ENCODE measurements at regions not wholly inside any gene's neighbourhood (a gene's known extent, or its start where the extent isn't known, plus 50 kb on each side); places are given as distances from the start of the nearest gene placed in this dataset.

GRCh38 chr10:130899856-130900255 is 411.7 kb downstream of the TCERG1L start:
- H3K4me1 ChIP-seq (ENCODE audit: control insufficient read depth, insufficient read depth, low read length): no peaks in the 10 kb centered on the region
- H3K36me3 ChIP-seq (ENCODE audit: control insufficient read depth, insufficient read depth, low read length, severe bottlenecking): no peaks in the 10 kb centered on the region
- no peak overlapping the region for H3K4me3 ChIP-seq (ENCODE audit: low read length)
- no peaks in the 10 kb centered on the region for H3K9me3 ChIP-seq (ENCODE audit: control insufficient read depth, low read length)
- H3K27me3 ChIP-seq (replicated peaks; ENCODE audit: control insufficient read depth, insufficient read depth, low read length): peaks cover 2% of the 10 kb centered on the region
- no peak overlapping the region for H3K9ac ChIP-seq (ENCODE audit: low read length)
- no peak for DNase-seq (ENCODE audit: low read depth)

GRCh38 chr10:130900441-130901160 is 410.9 kb downstream of the TCERG1L start:
- H3K4me3 ChIP-seq (ENCODE audit: low read length): no peak overlapping the region
- no peak for DNase-seq (ENCODE audit: low read depth)
- peaks cover 2% of the 10 kb centered on the region for H3K27me3 ChIP-seq (replicated peaks; ENCODE audit: control insufficient read depth, insufficient read depth, low read length)
- no peak overlapping the region for H3K9ac ChIP-seq (ENCODE audit: low read length)
- H3K36me3 ChIP-seq (ENCODE audit: control insufficient read depth, insufficient read depth, low read length, severe bottlenecking): no peaks in the 10 kb centered on the region
- no peaks in the 10 kb centered on the region for H3K9me3 ChIP-seq (ENCODE audit: control insufficient read depth, low read length)
- no peaks in the 10 kb centered on the region for H3K4me1 ChIP-seq (ENCODE audit: control insufficient read depth, insufficient read depth, low read length)

DNA sequence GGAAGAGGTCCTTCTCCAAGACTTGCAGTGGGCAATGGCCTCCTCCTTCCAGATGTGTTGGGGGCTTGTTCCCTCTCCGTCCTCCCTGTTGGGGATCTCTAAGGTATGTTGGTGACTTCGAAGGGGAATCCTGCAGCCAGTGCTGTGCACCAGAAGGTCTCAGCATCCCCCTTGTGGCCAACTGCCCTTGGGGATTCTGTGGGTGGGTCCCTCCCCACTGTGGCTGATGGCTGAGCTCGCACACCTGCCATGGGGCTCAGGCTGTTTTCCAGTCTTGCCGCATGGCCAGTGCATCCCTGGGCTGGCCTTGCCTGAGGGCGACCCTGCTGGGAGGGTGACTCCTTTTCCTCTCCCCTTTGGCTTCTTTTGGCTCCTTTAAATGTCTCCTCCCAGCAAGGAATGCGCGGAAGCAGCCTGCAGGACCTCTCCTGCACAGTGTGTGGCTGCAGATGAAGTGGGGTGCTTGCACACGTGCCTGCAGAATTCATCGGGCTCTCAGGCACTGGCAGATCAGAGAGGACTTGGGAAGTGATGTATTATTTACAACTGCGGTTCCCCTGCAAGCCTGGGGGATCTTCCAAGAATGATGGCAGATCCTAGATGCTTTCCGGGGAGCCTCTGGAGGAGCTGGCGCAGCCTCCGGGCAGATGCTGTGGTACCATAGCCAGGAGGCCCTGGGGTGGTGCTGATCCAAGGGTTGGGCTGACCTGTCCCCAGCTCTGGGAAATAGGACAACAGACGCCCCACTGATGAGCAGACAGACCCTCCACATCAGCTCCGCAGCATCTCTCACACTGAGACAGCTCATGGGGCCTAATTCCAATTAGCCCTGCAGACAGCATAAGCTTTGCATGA is 410.0 kb downstream of the TCERG1L start:
- DNase-seq (ENCODE audit: low read depth): no peak
- peaks cover 2% of the 10 kb centered on the region for H3K27me3 ChIP-seq (replicated peaks; ENCODE audit: control insufficient read depth, insufficient read depth, low read length)
- no peaks in the 10 kb centered on the region for H3K36me3 ChIP-seq (ENCODE audit: control insufficient read depth, insufficient read depth, low read length, severe bottlenecking)
- H3K4me1 ChIP-seq (ENCODE audit: control insufficient read depth, insufficient read depth, low read length): no peaks in the 10 kb centered on the region
- H3K9ac ChIP-seq (ENCODE audit: low read length): no peak overlapping the region
- H3K9me3 ChIP-seq (ENCODE audit: control insufficient read depth, low read length): no peaks in the 10 kb centered on the region
- no peak overlapping the region for H3K4me3 ChIP-seq (ENCODE audit: low read length)

GRCh38 chr10:130902471-130902870 is 409.1 kb downstream of the TCERG1L start:
- peaks cover 2% of the 10 kb centered on the region for H3K27me3 ChIP-seq (replicated peaks; ENCODE audit: control insufficient read depth, insufficient read depth, low read length)
- no peak overlapping the region for H3K4me3 ChIP-seq (ENCODE audit: low read length)
- H3K9me3 ChIP-seq (ENCODE audit: control insufficient read depth, low read length): no peaks in the 10 kb centered on the region
- no peak for DNase-seq (ENCODE audit: low read depth)
- H3K36me3 ChIP-seq (ENCODE audit: control insufficient read depth, insufficient read depth, low read length, severe bottlenecking): no peaks in the 10 kb centered on the region
- no peaks in the 10 kb centered on the region for H3K4me1 ChIP-seq (ENCODE audit: control insufficient read depth, insufficient read depth, low read length)
- H3K9ac ChIP-seq (ENCODE audit: low read length): no peak overlapping the region

DNA sequence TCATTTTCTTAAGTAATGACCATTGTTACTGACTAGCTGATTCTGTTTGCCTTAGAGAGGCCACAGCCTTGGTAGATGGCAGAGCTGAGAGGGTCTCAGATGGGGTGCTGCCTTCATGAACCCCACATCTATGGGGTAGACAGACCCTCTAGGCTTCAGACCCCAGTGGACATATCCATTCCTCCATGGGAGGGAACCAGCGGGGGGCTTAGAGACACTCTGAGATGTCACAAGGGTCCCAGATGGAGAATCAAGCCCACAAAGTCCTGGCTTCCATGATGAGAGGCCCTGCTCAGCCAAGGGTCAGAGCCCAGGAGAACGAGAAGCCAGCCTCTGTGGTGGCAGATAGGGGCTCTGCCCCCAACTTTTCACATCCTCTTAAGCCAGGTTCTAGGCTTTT is 408.6 kb downstream of the TCERG1L start:
- H3K9ac ChIP-seq (ENCODE audit: low read length): no peak overlapping the region
- H3K27me3 ChIP-seq (replicated peaks; ENCODE audit: control insufficient read depth, insufficient read depth, low read length): peaks cover 2% of the 10 kb centered on the region
- H3K9me3 ChIP-seq (ENCODE audit: control insufficient read depth, low read length): no peaks in the 10 kb centered on the region
- no peak for DNase-seq (ENCODE audit: low read depth)
- no peaks in the 10 kb centered on the region for H3K4me1 ChIP-seq (ENCODE audit: control insufficient read depth, insufficient read depth, low read length)
- H3K36me3 ChIP-seq (ENCODE audit: control insufficient read depth, insufficient read depth, low read length, severe bottlenecking): no peaks in the 10 kb centered on the region
- no peak overlapping the region for H3K4me3 ChIP-seq (ENCODE audit: low read length)

DNA sequence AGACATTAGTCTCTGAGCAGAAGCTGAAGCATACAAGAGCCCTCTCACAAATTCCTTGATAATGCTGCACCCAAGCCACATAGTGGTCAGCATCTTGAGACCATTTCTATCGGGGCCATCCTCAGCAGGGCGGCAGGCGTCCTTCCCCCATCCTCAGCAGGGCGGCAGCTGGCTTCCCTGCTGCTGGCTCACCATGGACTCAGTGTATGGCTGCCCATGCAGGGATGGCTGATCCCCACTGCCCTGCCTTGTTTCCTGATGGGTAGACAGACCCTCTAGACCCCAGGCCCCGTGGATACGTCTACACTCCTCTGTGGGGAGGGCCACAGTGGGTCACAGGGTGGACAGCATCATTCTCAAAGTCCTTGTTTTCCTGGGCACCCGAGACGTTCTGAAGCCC is 406.8 kb downstream of the TCERG1L start:
- Histone ChIP-seq H3K36me3 (ENCODE audit: control insufficient read depth, insufficient read depth, low read length, severe bottlenecking) (no peaks in the 10 kb centered on the region), H3K9ac (ENCODE audit: low read length) (no peak overlapping the region), H3K4me3 (ENCODE audit: low read length) (no peak overlapping the region), H3K27me3 (replicated peaks; ENCODE audit: control insufficient read depth, insufficient read depth, low read length) (peaks cover 2% of the 10 kb centered on the region), H3K9me3 (ENCODE audit: control insufficient read depth, low read length) (no peaks in the 10 kb centered on the region), H3K4me1 (ENCODE audit: control insufficient read depth, insufficient read depth, low read length) (no peaks in the 10 kb centered on the region)
- no peak for DNase-seq (ENCODE audit: low read depth)

- no peaks in the 10 kb centered on the region for H3K36me3 ChIP-seq (ENCODE audit: control insufficient read depth, insufficient read depth, low read length, severe bottlenecking)
- H3K4me3 ChIP-seq (ENCODE audit: low read length): no peak overlapping the region
- no peak overlapping the region for H3K9ac ChIP-seq (ENCODE audit: low read length)
- H3K4me1 ChIP-seq (ENCODE audit: control insufficient read depth, insufficient read depth, low read length): no peaks in the 10 kb centered on the region
- H3K9me3 ChIP-seq (ENCODE audit: control insufficient read depth, low read length): no peaks in the 10 kb centered on the region
- H3K27me3 ChIP-seq (replicated peaks; ENCODE audit: control insufficient read depth, insufficient read depth, low read length): peaks cover 2% of the 10 kb centered on the region
- DNase-seq (ENCODE audit: low read depth): no peak
These were observed 406.1 kb downstream of the TCERG1L start for GRCh38 chr10:130905386-130905785.

GRCh38 chr10:130905921-130906320 is 405.6 kb downstream of the TCERG1L start:
- H3K36me3 ChIP-seq (ENCODE audit: control insufficient read depth, insufficient read depth, low read length, severe bottlenecking): no peaks in the 10 kb centered on the region
- H3K4me3 ChIP-seq (ENCODE audit: low read length): no peak overlapping the region
- DNase-seq (ENCODE audit: low read depth): no peak
- H3K4me1 ChIP-seq (ENCODE audit: control insufficient read depth, insufficient read depth, low read length): no peaks in the 10 kb centered on the region
- no peak overlapping the region for H3K9ac ChIP-seq (ENCODE audit: low read length)
- peaks cover 4% of the 10 kb centered on the region for H3K9me3 ChIP-seq (ENCODE audit: control insufficient read depth, low read length)
- H3K27me3 ChIP-seq (replicated peaks; ENCODE audit: control insufficient read depth, insufficient read depth, low read length): peaks cover 2% of the 10 kb centered on the region

DNA sequence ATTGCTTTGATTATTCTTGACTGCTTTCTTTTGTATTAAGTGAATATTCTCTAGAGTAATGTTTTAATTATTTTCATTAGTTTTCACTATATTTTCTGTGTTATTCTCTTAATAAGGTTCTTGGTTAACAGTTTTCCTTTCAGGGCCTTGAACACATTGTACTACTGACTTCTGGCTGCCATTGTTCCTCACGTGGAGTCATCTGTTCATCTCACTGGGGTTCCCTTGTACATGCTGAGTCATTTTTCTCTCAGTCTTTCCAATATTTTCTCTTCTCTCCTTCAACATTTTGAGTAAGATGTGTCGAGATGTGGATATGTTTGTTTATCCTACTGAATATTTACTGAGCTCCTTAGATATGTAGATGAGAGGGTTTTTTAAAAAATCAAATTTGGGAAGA is 400.7 kb downstream of the TCERG1L start:
- H3K4me3 ChIP-seq (ENCODE audit: low read length): no peak overlapping the region
- H3K27me3 ChIP-seq (replicated peaks; ENCODE audit: control insufficient read depth, insufficient read depth, low read length): no peaks in the 10 kb centered on the region
- peaks cover 12% of the 10 kb centered on the region for H3K9me3 ChIP-seq (ENCODE audit: control insufficient read depth, low read length)
- H3K36me3 ChIP-seq (ENCODE audit: control insufficient read depth, insufficient read depth, low read length, severe bottlenecking): no peaks in the 10 kb centered on the region
- H3K9ac ChIP-seq (ENCODE audit: low read length): no peak overlapping the region
- no peak for DNase-seq (ENCODE audit: low read depth)
- no peaks in the 10 kb centered on the region for H3K4me1 ChIP-seq (ENCODE audit: control insufficient read depth, insufficient read depth, low read length)

DNA sequence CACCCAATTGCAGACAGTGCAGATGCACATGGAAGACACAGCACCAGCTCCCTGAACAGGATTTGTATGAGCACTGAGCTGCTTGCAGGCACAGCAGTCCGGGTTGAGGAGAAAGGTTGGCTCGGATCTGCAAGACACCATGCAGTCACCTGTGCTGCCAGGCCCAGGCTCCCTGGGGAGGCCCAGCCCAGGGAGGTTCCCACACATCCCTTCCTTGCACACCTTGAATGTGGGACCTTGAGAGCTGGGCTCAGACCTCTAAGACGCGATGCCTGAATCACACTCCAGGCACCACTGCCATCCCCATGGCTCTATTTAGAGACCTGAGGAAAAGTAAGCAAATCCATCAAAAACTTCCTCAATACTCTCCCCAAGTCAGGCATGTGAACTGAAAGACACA is 397.7 kb downstream of the TCERG1L start:
- Histone ChIP-seq H3K4me1 (ENCODE audit: control insufficient read depth, insufficient read depth, low read length) (no peaks in the 10 kb centered on the region), H3K9ac (ENCODE audit: low read length) (no peak overlapping the region), H3K27me3 (replicated peaks; ENCODE audit: control insufficient read depth, insufficient read depth, low read length) (no peaks in the 10 kb centered on the region), H3K9me3 (ENCODE audit: control insufficient read depth, low read length) (peaks cover 12% of the 10 kb centered on the region), H3K4me3 (ENCODE audit: low read length) (no peak overlapping the region), H3K36me3 (ENCODE audit: control insufficient read depth, insufficient read depth, low read length, severe bottlenecking) (no peaks in the 10 kb centered on the region)
- DNase-seq (ENCODE audit: low read depth): no peak

GRCh38 chr10:130914367-130914766 is 397.2 kb downstream of the TCERG1L start:
- no peaks in the 10 kb centered on the region for H3K27me3 ChIP-seq (replicated peaks; ENCODE audit: control insufficient read depth, insufficient read depth, low read length)
- H3K36me3 ChIP-seq (ENCODE audit: control insufficient read depth, insufficient read depth, low read length, severe bottlenecking): no peaks in the 10 kb centered on the region
- H3K9ac ChIP-seq (ENCODE audit: low read length): no peak overlapping the region
- DNase-seq (ENCODE audit: low read depth): no peak
- peaks cover 12% of the 10 kb centered on the region for H3K9me3 ChIP-seq (ENCODE audit: control insufficient read depth, low read length)
- no peak overlapping the region for H3K4me3 ChIP-seq (ENCODE audit: low read length)
- H3K4me1 ChIP-seq (ENCODE audit: control insufficient read depth, insufficient read depth, low read length): no peaks in the 10 kb centered on the region
